Activated CD8-positive, alpha-beta T cell treated with anti-CD3 and anti-CD28 coated beads, Interleukin-2, amount 10 ng/mL, durations not matched to agents 7 days and 5 days (primary cell): ENCODE measurements at regions not wholly inside any gene's neighbourhood (a gene's known extent, or its start where the extent isn't known, plus 50 kb on each side); places are given as distances from the start of the nearest gene placed in this dataset.

Experiments
- ATAC-seq: fragments of 150-1000 bp; cut with Tn5 transposase; one replicate; pipeline ENCODE4 v1.10.0; 2021; ENCODE audit warnings: moderate library complexity
- CTCF ChIA-PET: fragments of 350-600 bp; sonication (Branson Sonifier 250); formaldehyde crosslinking; loops from one replicate; lab custom pipeline; 2021; ENCODE audit warnings: antibody characterized with exemption; lab: Charles Lee
- POLR2A ChIA-PET: fragments of 350-600 bp; sonication (Branson Sonifier 250); formaldehyde crosslinking; loops from one replicate; lab custom pipeline; 2021; ENCODE audit warnings: antibody characterized with exemption; lab: Charles Lee
- DNase-seq: peaks from one replicate; pipeline ENCODE4 v3.0.0-alpha.2; 2020
- H3K27ac Mint-ChIP-seq: one replicate; pipeline ENCODE4 v1.8.0; 2021; ENCODE audit warnings: mild to moderate bottlenecking, mixed read lengths
- H3K27me3 Mint-ChIP-seq: one replicate; pipeline ENCODE4 v1.8.0; 2021; ENCODE audit warnings: low read depth, mixed read lengths
- H3K36me3 Mint-ChIP-seq: one replicate; pipeline ENCODE4 v1.8.0; 2021; ENCODE audit warnings: low read depth, mixed read lengths
- H3K4me1 Mint-ChIP-seq: one replicate; pipeline ENCODE4 v1.8.0; 2021; ENCODE audit warnings: low read depth, mixed read lengths
- H3K4me3 Mint-ChIP-seq: one replicate; pipeline ENCODE4 v1.8.0; 2021; ENCODE audit warnings: mild to moderate bottlenecking, mixed read lengths
- H3K9me3 Mint-ChIP-seq: one replicate; pipeline ENCODE4 v1.8.0; 2022; ENCODE audit warnings: mixed read lengths; ENCODE audit not compliant: insufficient read depth

- Mint-ChIP-seq H3K27me3 (no peaks in the 10 kb centered on the region), H3K9me3 (no peaks in the 10 kb centered on the region), H3K4me3 (no peak overlapping the region), H3K4me1 (no peaks in the 10 kb centered on the region), H3K27ac (no peak overlapping the region), H3K36me3 (no peaks in the 10 kb centered on the region)
- ChIA-PET CTCF (no interaction called here), POLR2A (no interaction called here)
- DNase-seq = no peak
- ATAC-seq = no peak
Observed at GRCh38 chr1:218835609-218836008, 338.1 kb upstream of the LYPLAL1 start.

DNA sequence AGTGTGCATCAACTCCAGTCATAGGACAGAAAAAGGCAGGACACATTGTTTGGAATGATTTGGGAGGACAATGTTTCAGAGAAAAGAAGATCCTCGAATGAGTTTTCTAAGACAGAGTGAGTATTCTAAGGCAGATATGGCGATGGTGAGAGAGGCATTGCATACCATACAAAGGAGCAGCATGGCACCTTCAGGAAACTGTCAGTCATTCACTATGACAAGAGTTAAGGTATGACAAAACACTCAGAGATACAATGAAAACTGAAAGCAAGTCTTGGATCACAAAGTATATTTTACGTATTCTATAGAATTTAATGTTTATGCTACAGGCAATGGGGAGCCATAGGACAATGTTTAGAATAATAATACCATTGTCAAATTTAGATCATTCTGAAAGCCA, 337.4 kb upstream of the LYPLAL1 start:
- DNase-seq (no peak), ATAC-seq (no peak)
- ChIA-PET POLR2A (no interaction called here), CTCF (no interaction called here)
- H3K27me3 Mint-ChIP-seq = no peaks in the 10 kb centered on the region
- no peaks in the 10 kb centered on the region for H3K9me3 Mint-ChIP-seq
- H3K27ac Mint-ChIP-seq = no peak overlapping the region
- no peaks in the 10 kb centered on the region for H3K4me1 Mint-ChIP-seq
- H3K36me3 Mint-ChIP-seq = no peaks in the 10 kb centered on the region
- H3K4me3 Mint-ChIP-seq = no peak overlapping the region

DNA sequence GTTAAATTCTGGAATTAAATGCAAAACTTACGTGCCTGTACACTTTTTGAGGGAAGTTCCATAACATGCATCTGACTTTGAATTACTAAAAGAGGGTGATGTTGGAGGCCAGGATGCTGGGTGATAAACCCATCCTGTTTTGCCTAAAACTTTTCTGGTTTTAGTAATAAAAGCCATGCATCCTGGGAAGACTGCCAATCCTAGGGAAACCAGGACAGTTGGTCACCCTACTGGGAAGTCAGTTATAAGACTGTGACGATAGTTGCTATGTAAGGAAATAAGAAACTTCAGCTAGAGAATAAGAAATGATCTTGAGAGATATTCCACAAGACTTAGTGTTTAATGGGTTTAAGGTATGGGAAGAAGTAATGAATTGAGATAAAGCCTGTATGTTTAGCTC, 336.6 kb upstream of the LYPLAL1 start:
- ATAC-seq = no peak
- Mint-ChIP-seq H3K27me3 (no peaks in the 10 kb centered on the region), H3K9me3 (no peaks in the 10 kb centered on the region), H3K36me3 (no peaks in the 10 kb centered on the region), H3K4me1 (no peaks in the 10 kb centered on the region), H3K4me3 (no peak overlapping the region), H3K27ac (no peak overlapping the region)
- CTCF ChIA-PET = no interaction called here
- no peak for DNase-seq
- POLR2A ChIA-PET = no interaction called here

DNA sequence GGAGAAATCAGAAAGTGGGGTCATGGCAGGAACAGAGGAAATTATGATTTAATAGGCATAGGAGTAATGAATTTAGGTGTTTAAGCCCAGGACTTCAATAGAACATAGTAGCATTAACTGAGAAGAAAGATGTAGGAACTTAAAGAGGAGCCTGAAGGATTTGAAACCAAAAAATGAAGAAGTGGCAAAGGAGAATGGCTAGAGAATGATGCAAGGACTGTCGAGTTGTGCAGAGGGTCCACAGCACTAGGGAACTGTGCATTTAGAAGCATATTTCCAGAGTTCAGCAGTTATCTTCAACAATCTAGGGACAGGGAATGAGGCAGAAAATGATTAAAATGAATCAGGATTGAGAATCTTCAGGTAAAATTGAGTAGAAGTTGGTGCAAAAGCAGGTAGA, 328.1 kb upstream of the LYPLAL1 start:
- Mint-ChIP-seq H3K9me3 (no peaks in the 10 kb centered on the region), H3K27ac (no peak overlapping the region), H3K36me3 (no peaks in the 10 kb centered on the region), H3K4me1 (no peaks in the 10 kb centered on the region), H3K4me3 (no peak overlapping the region), H3K27me3 (no peaks in the 10 kb centered on the region)
- CTCF ChIA-PET = no interaction called here
- ATAC-seq = no peak
- DNase-seq = no peak
- POLR2A ChIA-PET = no interaction called here

DNA sequence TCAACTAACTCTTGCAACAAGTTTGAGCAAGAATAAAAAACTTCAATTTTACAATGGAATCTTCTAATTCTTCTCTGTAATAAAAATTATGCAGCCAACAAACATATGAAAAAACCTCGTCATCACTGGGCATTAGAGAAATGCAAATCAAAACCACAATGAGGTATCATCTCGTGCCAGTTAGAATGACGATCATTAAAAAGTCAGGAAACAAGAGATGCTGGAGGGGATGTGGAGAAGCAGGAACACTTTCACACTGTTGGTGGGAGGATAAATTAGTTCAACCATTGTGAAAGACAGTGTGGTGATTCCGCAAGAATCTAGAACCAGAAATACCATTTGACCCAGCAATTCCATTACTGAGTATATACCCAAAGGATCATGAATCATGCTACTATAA, 327.5 kb upstream of the LYPLAL1 start:
- CTCF ChIA-PET = no interaction called here
- Mint-ChIP-seq H3K4me3 (no peak overlapping the region), H3K9me3 (no peaks in the 10 kb centered on the region), H3K27ac (no peak overlapping the region), H3K27me3 (no peaks in the 10 kb centered on the region), H3K4me1 (no peaks in the 10 kb centered on the region), H3K36me3 (no peaks in the 10 kb centered on the region)
- POLR2A ChIA-PET = no interaction called here
- ATAC-seq = no peak
- DNase-seq = no peak

- CTCF ChIA-PET = interaction anchor here (0.8 kb wide), 1 partner anchor 38 kb away, joined by 3 read pairs; no protein-coding TSS in a partner anchor
- POLR2A ChIA-PET = no interaction called here
- no peaks in the 10 kb centered on the region for H3K36me3 Mint-ChIP-seq
- no peak for DNase-seq
- H3K27ac Mint-ChIP-seq = no peak overlapping the region
- H3K4me1 Mint-ChIP-seq = no peaks in the 10 kb centered on the region
- no peak overlapping the region for H3K4me3 Mint-ChIP-seq
- H3K9me3 Mint-ChIP-seq = no peaks in the 10 kb centered on the region
- no peak for ATAC-seq
- no peaks in the 10 kb centered on the region for H3K27me3 Mint-ChIP-seq
Observed at GRCh38 chr1:218847089-218847768, 326.4 kb upstream of the LYPLAL1 start.

- ChIA-PET POLR2A (no interaction called here), CTCF (no interaction called here)
- no peak overlapping the region for H3K4me3 Mint-ChIP-seq
- ATAC-seq (no peak), DNase-seq (no peak)
- no peaks in the 10 kb centered on the region for H3K36me3 Mint-ChIP-seq
- no peaks in the 10 kb centered on the region for H3K27me3 Mint-ChIP-seq
- H3K4me1 Mint-ChIP-seq = no peaks in the 10 kb centered on the region
- H3K9me3 Mint-ChIP-seq = no peaks in the 10 kb centered on the region
- H3K27ac Mint-ChIP-seq = no peak overlapping the region
Observed at GRCh38 chr1:218848009-218848408, 325.7 kb upstream of the LYPLAL1 start.

- Mint-ChIP-seq H3K36me3 (no peaks in the 10 kb centered on the region), H3K9me3 (no peaks in the 10 kb centered on the region), H3K27ac (no peak overlapping the region), H3K27me3 (no peaks in the 10 kb centered on the region), H3K4me1 (no peaks in the 10 kb centered on the region), H3K4me3 (no peak overlapping the region)
- ChIA-PET CTCF (no interaction called here), POLR2A (no interaction called here)
- ATAC-seq = no peak
- no peak for DNase-seq
Observed at GRCh38 chr1:218850367-218850766, 323.3 kb upstream of the LYPLAL1 start.

GRCh38 chr1:218851586-218851985, 322.1 kb upstream of the LYPLAL1 start:
- H3K4me1 Mint-ChIP-seq = no peaks in the 10 kb centered on the region
- no peaks in the 10 kb centered on the region for H3K27me3 Mint-ChIP-seq
- no peak for ATAC-seq
- H3K27ac Mint-ChIP-seq = no peak overlapping the region
- CTCF ChIA-PET = no interaction called here
- H3K4me3 Mint-ChIP-seq = no peak overlapping the region
- H3K9me3 Mint-ChIP-seq = no peaks in the 10 kb centered on the region
- no peak for DNase-seq
- H3K36me3 Mint-ChIP-seq = no peaks in the 10 kb centered on the region
- POLR2A ChIA-PET = no interaction called here

- Mint-ChIP-seq H3K27ac (no peak overlapping the region), H3K4me3 (no peak overlapping the region), H3K27me3 (no peaks in the 10 kb centered on the region), H3K9me3 (no peaks in the 10 kb centered on the region), H3K36me3 (no peaks in the 10 kb centered on the region), H3K4me1 (no peaks in the 10 kb centered on the region)
- ChIA-PET CTCF (no interaction called here), POLR2A (no interaction called here)
- ATAC-seq = no peak
- no peak for DNase-seq
Observed at GRCh38 chr1:218852527-218852926, 321.2 kb upstream of the LYPLAL1 start.

GRCh38 chr1:218863987-218864386, 309.7 kb upstream of the LYPLAL1 start:
- no peak for DNase-seq
- no peaks in the 10 kb centered on the region for H3K36me3 Mint-ChIP-seq
- ChIA-PET CTCF (no interaction called here), POLR2A (no interaction called here)
- no peak overlapping the region for H3K4me3 Mint-ChIP-seq
- no peaks in the 10 kb centered on the region for H3K4me1 Mint-ChIP-seq
- H3K27me3 Mint-ChIP-seq = no peaks in the 10 kb centered on the region
- no peaks in the 10 kb centered on the region for H3K9me3 Mint-ChIP-seq
- H3K27ac Mint-ChIP-seq = no peak overlapping the region
- ATAC-seq = no peak

GRCh38 chr1:218865591-218865990, 308.1 kb upstream of the LYPLAL1 start:
- Mint-ChIP-seq H3K9me3 (no peaks in the 10 kb centered on the region), H3K4me3 (no peak overlapping the region), H3K36me3 (no peaks in the 10 kb centered on the region), H3K27ac (no peak overlapping the region), H3K4me1 (no peaks in the 10 kb centered on the region), H3K27me3 (no peaks in the 10 kb centered on the region)
- ATAC-seq (no peak), DNase-seq (no peak)
- CTCF ChIA-PET = no interaction called here
- POLR2A ChIA-PET = no interaction called here

DNA sequence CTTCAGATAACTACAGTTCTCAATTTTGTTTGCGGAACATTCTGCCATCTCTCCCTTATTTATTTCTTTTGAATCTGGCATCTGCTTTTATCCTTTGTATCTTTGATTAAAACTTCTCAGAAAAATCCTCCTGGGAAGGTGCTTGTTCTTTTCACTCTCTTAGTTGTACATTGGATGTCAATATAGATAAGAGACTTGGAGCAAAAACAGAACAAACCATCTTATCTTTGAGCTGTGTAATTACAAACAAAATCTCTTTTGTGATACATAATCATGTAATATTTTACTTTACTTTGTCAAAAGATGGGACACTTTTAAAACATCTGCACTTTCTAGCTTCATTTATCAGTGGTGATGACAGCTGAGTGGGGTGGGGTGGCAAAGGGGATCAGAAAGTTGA, 307.2 kb upstream of the LYPLAL1 start:
- Mint-ChIP-seq H3K36me3 (no peaks in the 10 kb centered on the region), H3K4me1 (no peaks in the 10 kb centered on the region), H3K9me3 (no peaks in the 10 kb centered on the region), H3K27ac (no peak overlapping the region), H3K4me3 (no peak overlapping the region), H3K27me3 (no peaks in the 10 kb centered on the region)
- DNase-seq = no peak
- ChIA-PET POLR2A (no interaction called here), CTCF (no interaction called here)
- ATAC-seq = no peak
